Stimulated activated CD4-positive, alpha-beta T cell treated with anti-CD3 and anti-CD28 coated beads, Interleukin-12 subunit alpha, Interleukin-12 subunit beta, amount 100 ng/mL, for 4 hours (primary cell): ENCODE measurements at regions not wholly inside any gene's neighbourhood (a gene's known extent, or its start where the extent isn't known, plus 50 kb on each side); places are given as distances from the start of the nearest gene placed in this dataset.
"Not testable (repeated sequence)": the region's sequence is repeated elsewhere in the genome, so short reads cannot be mapped to it uniquely, and the experiment has no call there.

Experiments used
- DNase-seq: peaks from one replicate; pipeline ENCODE4 v3.0.0-alpha.2; 2020

- DNase-seq: no peak
Observed at GRCh38 chr18:73674125-73674865, 473.3 kb downstream of the FBXO15 start.

GRCh38 chr18:73671480-73671879 is 476.2 kb downstream of the FBXO15 start:
- DNase-seq: not testable (repeated sequence)

- no peak for DNase-seq
Observed at GRCh38 chr18:73670524-73670923, 477.1 kb downstream of the FBXO15 start.

GRCh38 chr18:73670039-73670438 is 477.6 kb downstream of the FBXO15 start:
- no peak for DNase-seq

GRCh38 chr18:73669297-73669696 is 478.3 kb downstream of the FBXO15 start:
- no peak for DNase-seq

GRCh38 chr18:73668051-73668450 is 479.6 kb downstream of the FBXO15 start:
- DNase-seq: no peak

GRCh38 chr18:73666772-73667171 is 480.9 kb downstream of the FBXO15 start:
- DNase-seq: no peak

GRCh38 chr18:73664896-73665295 is 482.7 kb downstream of the FBXO15 start:
- no peak for DNase-seq

GRCh38 chr18:73663581-73663980 is 484.1 kb downstream of the FBXO15 start:
- no peak for DNase-seq

GRCh38 chr18:73662421-73662820 is 485.2 kb downstream of the FBXO15 start:
- DNase-seq: no peak

GRCh38 chr18:73660931-73661856 is 486.4 kb downstream of the FBXO15 start:
- no peak for DNase-seq

- DNase-seq: no peak
Observed at GRCh38 chr18:73656691-73657090, 490.9 kb downstream of the FBXO15 start.

- DNase-seq: no peak
Observed at GRCh38 chr18:73653827-73654226, 493.8 kb downstream of the FBXO15 start.

- DNase-seq: no peak
Observed at GRCh38 chr18:73653251-73653650, 494.4 kb downstream of the FBXO15 start.

- no peak for DNase-seq
Observed at GRCh38 chr18:73647391-73647790, 500.2 kb downstream of the FBXO15 start.

- no peak for DNase-seq
Observed at GRCh38 chr18:73646772-73647171, 500.9 kb downstream of the FBXO15 start.

GRCh38 chr18:73646196-73646595 is 501.4 kb downstream of the FBXO15 start:
- no peak for DNase-seq

GRCh38 chr18:73645160-73645715 is 502.4 kb downstream of the FBXO15 start:
- DNase-seq: no peak

GRCh38 chr18:73639788-73640187 is 507.8 kb downstream of the FBXO15 start:
- DNase-seq: no peak

- DNase-seq: no peak
Observed at GRCh38 chr18:73638709-73639108, 508.9 kb downstream of the FBXO15 start.

- DNase-seq: no peak
Observed at GRCh38 chr18:73636355-73636754, 511.3 kb downstream of the FBXO15 start.

- DNase-seq: no peak
Observed at GRCh38 chr18:73626859-73627258, 520.8 kb downstream of the FBXO15 start.

GRCh38 chr18:73626221-73626620 is 521.4 kb downstream of the FBXO15 start:
- no peak for DNase-seq

- no peak for DNase-seq
Observed at GRCh38 chr18:73621091-73621490, 526.5 kb downstream of the FBXO15 start.
